Activated CD8-positive, alpha-beta memory T cell treated with anti-CD3 and anti-CD28 coated beads for 48 hours (primary cell): ENCODE measurements at regions not wholly inside any gene's neighbourhood (a gene's known extent, or its start where the extent isn't known, plus 50 kb on each side); places are given as distances from the start of the nearest gene placed in this dataset.

Source experiments
- DNase-seq, 3 experiments: peaks; one replicate each; pipeline ENCODE4 v3.0.0-alpha.2; 2020; ENCODE audit warnings: low read depth in 2 of 3, low spot score in 2 of 3

DNA sequence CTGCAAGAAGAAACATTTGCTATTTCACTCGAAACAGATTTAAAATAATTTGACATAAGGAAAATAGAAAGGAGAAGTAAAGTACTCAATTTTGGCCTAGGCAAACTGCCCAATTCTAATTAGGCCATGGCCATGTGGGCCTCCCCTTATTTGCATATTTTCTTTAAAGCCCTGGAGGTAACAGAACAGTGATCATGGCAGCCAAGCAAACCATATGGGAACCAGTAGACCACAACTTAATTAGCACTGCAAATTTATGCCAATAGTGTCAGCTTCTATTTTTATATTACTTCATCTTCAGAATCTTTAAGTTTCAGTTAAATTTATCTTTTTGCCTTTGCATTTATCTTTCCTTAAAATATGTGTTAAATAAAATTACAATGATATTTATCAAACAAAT, 63.3 kb upstream of the THSD7A start:
- DNase-seq = no peak

DNA sequence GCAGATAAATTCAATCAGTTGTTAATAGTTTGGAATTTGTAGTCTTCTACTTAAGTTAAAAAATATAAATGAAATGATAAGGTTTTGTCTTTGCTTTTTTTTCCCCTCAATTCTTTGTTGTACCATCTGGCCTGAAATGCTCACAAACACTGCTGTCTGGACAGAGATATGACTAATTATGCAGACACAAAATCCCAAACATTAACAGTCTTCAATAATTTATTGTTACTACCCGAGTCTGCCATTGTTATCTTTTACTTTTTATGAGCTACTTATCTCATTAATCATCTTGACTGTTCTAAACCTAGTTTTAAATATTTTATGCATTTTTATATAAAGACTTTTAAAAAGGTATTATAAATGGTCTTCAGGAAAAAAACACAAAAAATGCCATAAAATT, 64.7 kb upstream of the THSD7A start:
- no peak for DNase-seq

DNA sequence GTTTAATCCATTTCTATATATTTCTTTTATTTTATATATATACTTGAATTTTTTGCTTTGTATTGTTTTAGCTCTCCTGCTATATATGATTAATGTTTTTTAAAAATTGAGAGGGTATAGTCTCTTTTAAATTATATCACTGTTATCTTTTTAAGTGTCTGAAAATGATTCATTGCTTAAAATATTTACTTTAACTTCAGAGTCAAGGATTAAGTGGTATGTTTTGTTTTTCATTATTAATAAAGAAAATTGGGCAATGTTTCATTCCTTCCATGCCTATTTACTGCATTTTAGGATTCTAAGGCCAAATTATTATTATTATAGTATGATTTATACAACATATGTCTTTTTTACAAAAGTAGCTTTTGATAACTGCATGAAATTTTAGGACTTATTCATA, 67.2 kb upstream of the THSD7A start:
- DNase-seq = no peak

DNA sequence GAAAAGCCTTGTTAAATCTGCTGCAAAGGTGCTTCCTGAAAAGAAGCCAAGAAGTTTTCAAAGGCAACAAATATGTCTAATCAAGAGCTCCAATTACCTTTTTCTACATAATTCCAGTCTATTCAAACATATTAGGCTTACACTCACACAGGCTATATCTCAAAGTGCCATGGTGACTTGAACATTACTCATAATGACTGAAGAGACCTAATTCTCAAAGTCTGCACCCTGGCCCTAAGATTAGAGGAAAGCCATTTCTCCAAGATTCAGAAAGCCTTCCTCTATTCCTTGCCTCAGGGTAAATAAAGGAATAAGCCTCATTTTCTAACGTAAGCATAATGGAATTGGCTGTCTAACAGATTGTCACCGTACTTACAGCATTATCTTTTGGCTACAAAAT, 78.3 kb upstream of the THSD7A start:
- DNase-seq = no peak

DNA sequence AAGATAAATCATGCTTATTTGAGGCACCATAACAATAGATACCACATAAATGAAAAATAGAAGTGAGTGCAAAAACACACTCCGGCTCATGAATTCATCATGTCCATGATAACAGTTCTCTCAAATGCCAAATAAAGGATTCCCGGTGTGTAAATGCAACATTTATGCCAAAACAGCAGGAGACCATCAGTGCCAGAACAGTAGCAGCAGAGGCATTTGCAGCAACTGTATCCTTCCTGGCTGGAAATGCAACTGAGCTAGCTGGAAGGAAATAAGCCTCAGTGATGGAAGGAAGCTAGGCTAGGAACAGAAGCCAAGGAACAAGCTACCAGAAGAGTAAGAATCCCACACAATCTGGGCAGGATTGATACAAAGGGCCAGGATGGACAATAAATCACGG, 79.9 kb upstream of the THSD7A start:
- DNase-seq = no peak

DNA sequence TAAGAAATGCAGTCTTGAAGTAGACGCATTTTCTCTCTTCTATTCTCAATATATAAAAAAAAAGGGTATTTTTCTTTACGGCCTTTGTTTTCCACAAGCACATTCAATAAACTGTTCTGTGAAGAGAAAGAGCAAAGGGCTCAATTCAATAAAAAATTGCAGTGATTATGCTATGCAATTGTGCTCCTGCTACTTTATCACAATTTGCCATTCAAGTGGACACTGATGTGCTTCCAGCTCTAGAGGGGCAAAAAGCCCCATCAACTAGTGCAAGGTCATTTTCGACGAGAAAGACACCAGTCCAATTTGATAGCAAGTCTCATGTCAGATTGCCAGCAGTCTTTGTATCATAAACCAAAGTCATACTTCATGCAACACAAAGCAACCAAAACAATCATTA, 82.6 kb upstream of the THSD7A start:
- DNase-seq = no peak

DNA sequence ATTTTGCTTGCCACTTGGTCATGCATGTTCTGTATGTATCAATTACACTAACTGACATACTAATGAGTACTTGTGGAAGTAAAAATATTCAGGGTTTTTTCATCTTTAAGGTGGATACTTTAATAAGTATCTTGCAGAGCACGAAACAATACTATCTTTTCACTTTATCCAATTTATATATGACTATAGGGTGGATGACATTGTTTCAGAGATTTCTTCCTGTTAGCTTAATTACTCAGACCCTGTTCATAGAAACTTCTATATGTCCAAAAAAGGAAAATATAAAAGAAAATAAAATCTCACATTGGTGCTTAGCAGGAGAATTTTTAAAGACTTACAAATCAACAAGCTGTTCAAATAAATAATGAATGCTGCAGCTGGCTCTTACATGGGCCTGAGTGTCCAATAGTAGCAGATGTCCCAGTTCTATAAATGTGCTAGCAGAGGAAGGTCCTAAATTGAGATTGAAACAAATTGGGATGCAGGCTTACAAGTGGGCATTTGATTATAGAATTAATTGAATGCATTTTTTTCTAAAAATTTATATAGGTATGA, 91.5 kb upstream of the THSD7A start:
- DNase-seq = no peak

DNA sequence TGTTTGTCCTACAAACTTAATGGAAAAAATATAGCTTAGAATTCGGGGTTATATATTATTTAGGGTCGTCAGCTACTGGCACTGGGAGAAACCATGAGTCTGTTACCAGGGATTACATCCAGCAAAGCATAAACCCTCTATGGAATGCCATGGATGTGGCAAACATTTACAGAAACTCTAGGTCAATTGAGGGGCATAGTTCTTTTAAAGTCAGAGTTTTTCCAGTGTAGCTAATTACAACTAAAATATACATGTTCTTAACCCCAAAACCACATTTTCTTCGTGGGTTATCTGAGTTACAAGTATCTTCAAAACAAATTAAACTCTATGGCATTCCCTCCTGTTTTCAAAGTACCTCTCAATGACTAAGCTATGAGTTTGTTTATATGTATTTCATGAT, 99.3 kb upstream of the THSD7A start:
- no peak for DNase-seq

DNA sequence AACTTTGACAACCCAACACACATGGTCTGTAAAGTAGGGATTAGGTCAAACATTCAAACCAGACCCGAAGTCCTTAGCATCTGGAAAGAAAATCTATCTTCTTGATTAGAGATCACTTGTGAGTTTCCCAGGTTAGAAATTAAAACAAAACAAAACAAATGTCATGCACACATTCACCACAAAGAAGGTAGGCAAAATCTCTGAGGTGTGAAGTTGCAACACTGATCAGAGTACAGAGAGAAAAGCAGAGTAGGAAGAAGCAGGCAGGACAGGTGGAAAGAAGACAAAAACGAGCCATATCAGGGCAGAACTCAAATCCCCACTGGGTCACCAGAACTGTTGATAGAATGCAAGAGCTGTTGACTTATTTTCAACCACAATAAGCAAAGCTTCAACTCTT, 102.8 kb upstream of the THSD7A start:
- DNase-seq = no peak

DNA sequence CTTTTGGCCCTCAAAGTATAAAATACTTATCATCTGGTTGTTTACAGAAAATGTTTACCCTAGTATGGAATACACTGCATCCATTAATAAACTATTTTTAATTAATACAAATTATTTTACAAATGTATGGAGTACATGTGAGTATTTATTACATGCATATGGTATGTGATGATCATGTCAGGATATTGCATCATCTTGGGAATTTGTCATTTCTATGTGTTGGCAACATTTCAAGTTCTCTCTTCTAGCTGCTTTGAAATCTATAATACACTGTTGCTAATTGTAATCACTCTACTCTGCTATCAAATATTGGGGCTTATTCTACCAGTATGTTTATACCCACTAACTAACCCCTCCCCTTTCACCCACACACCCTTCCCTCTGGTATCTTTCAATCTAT, 103.9 kb upstream of the THSD7A start:
- no peak for DNase-seq

DNA sequence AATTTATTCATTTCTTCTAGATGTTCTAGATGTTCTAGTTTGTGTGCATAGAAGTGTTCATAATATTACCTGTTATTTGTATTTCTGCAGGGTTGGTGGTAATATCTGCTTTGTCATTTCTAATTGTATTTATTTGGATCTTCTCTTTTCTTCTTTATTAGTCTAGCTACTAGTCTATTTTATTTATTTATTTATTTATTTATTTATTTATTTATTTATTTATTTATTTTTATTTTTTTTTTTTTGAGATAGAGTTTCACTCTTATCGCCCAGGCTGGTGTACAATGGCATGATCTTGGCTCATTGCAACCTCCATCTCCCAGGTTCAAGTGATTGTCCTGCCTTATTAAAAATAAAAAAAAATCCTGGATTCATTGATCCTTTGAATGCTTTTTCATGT, 114.8 kb upstream of the THSD7A start:
- no peak for DNase-seq

DNA sequence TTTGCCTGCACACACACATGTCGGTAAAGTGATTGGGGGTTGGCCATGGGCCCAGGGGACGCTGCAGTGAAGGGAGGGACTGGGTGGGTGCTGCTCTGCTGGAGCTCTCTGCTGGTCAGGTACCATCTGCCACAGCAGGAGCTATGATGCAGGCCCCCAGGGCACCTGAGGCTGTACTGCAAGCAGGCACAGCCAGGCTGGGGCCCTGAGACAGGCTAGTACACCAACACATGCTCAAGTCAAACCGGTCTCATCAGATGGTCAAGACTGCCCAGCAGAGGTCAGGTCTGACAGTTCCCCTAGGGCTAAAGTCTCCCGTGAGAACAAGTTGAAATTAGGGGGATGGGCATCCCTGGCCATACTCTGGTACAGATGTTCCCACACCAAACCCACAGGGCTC, 118.3 kb upstream of the THSD7A start:
- no peak for DNase-seq

DNA sequence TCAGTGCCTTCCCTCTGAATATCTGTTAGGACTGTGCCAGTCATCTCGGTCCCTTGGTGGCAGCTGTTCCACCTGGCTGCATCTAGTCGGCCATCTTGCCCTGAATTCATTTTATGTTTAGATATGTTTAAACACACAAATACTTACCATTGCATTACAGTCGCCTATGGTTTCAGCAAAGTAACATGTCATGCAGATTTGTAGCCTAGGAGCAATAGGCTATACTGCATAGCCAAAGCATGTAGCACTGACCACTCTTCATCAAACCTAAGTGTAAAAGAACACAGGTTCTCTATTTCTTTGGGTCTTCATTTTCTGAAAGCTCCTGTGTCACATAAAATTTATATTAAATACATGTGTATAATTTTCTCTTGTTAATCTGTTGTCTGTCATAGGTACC, 118.9 kb upstream of the THSD7A start:
- DNase-seq = no peak

DNA sequence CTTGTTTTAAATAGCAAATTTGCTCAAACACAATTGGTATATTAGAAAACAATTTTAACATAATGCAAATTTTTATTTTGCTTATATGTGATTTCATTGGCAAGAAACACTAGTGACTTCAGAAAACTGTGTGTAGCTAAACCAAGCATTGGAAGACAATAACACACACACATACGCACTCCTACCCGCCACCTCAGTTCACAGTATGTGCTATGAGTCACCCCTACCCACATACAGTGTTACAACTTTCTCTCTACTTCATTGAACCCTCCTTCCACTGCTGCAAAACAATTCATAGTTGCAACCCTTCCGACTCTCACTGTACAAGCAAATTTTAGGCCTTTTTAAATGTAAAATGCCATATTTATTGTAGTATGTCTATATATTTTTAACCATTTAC, 119.9 kb upstream of the THSD7A start:
- no peak for DNase-seq

DNA sequence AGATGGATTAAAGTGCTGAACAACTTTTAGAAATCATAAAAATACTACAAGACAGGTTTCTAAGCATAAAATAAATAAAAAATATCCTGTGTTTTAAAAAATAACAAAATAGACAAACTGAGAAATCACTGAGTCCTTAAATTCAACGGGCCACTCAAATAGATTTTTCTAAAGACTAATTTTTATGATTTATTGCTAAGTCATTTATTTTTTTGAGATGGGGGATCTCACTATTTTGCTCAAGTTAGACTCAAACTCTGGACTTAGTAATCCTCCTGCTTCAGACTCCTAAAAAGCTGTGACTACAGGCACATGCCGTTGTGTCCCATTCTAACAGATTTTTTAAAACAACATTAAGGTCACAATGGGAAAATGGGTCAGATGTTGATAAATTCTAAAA, 121.0 kb upstream of the THSD7A start:
- DNase-seq = no peak

DNA sequence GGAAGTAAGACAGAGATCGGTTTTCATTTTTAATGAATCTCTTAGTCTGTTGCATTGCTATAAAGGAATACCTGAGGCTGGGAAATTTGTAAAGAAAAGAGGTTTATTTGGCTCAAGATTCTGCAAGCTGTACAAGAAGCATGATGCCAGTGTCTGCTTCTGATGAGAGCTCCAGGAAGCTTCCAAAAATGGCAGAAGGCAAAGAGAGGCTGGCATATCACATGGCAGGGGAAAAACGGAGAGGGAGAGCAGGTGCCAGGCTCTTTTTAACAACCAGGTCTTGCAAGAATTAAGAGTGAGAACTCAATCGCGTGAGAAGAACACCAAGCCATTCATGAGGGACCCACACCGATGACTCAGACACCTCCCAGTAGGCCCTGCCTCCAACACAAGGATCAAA, 125.0 kb upstream of the THSD7A start:
- DNase-seq = no peak

DNA sequence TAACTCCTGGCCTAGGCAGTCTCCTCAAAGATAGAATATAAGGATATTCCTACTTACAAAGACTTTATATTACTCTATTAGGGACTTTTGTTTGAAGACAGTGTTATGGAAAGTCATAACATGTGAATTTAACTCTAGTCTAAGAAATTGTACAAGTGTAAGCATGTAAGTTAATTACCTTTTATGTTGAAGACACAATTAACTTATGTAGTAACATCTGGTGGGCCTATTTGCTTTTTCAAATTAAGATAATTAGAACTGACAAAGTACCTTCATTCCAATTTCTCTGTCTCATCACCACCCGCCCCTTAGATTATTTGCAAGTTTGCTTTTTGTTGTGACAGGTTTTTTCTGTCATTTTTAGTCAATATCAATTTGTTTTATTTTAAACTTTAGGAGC, 126.0 kb upstream of the THSD7A start:
- DNase-seq = no peak

DNA sequence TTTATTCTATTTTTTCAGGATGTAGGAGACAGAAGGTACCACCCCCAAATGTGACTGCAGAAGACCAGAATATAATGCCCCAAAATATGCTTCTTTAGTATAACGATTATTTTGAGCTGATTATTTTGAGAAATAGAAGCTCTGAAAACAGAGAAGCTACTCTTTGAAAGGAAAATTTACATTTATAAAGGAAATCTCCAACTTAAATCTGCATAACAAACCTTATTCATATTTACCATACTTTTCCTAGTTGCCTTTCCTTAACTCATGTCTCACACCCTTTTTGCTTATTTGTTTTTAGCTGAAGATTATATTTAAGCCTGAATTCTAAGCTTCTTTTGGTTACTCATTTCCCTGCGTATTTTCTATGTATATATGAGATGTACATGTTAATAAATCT, 127.1 kb upstream of the THSD7A start:
- no peak for DNase-seq

DNA sequence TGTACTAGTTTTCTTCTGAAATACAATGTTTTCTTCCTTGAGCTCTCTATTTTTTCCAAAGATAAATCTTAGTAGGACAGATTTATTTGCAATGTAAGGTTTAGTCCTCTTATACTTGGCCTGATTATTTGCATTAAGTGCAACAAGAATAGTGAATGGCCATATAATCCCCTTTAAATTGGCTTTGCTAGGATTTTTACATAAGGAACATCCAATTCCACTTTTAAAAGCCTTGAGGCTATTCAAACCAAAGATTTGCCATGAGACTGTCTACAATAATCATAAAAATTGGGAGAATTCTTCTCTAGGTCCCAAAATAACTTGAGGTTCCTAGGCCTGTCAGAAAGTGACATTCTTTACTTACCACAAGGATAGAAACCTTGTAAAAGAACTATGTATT, 128.6 kb upstream of the THSD7A start:
- no peak for DNase-seq

DNA sequence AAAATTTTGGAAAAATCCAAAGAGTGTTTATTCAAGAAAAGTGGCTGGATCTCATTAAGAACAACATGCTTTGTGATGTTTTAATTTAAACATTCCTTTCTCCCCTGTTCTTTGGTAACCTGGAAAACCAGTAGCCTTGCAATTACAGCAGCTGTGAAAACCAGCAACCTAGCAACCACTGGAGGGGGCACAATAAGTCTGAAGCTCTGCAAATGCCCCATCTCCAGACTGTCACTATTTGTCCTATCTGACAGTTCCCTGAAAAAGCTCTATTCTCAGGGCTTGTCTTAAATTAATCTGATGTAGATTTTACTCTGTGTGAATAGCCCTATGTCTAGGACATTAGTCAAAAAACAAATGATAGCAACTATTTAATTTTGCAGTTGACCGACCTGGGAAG, 137.6 kb upstream of the THSD7A start:
- DNase-seq = no peak

DNA sequence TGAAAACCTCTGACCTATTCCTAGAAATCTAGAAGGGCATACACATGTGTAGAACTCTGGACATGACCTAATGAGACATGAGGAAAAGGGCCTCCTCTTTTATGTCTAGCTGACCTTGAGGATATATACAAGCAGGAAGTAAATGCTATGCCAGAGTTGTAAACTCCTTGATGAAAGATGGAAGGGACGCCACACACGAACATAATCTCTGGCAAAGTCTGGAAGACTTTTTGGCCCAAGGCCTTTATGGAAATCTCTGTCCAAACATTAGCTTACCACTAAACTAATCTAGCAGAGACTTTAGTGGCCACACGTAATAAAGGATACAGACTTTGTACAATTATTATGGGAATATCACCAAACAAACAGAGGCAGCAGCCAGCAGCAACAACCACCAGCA, 138.1 kb upstream of the THSD7A start:
- no peak for DNase-seq

DNA sequence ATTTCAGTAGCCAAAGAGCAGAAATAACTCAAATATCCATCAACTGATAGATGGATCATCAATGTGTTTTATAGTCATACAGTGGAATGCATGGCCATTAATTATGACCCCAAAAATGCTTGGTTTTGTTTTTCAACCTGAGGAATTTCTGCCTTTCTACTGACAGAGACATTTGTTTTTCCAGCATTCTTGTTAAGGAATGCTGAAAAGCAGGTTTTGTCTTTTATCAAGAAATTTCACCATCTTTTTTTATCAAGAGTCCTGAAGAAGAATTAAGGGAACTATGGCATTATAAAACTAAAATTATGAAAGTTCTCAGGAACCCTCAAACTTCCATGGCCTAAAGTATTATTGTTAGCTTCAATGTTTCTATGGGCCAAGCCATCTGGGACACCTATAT, 153.4 kb upstream of the THSD7A start:
- DNase-seq = no peak

DNA sequence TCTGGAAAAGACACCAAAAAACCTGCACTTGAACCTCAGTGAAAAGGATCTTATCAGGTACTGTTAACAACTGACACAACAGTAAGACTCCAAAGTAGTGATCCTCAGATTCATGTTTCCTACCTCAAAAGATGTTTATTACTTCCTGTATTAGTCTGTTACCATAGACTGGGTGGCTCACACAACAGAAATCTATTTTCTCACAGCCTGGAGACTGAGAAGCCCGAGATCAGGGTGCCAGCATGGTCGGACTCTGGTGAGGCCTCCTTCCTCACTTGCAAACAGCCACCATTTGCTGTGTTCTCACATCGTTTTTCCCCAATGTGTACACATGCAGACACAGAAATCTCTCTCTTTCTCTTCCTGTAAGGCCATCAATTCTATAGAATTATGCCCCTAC, 154.0 kb upstream of the THSD7A start:
- no peak for DNase-seq

DNA sequence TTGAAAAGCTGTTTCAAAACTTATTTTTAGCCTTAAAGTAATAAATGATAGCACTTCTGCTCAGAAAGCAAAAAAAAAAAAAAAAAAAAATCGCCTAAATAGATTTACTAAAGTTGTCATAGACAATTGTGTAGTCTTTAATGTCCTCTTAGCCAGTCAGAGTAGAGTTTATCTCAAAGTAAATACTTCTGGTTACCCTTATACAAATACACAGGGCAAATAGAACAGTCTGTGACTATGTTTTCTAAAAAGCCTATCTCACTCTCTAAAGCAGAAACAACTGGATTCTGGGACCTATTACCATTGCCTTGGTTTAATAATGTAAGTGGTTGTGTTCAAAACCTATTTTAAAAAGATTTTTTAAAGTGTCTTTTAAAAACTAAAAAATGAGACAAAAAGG, 156.2 kb upstream of the THSD7A start:
- no peak for DNase-seq
